ENCODE measurements at regions not wholly inside any gene's neighbourhood (a gene's known extent, or its start where the extent isn't known, plus 50 kb on each side); places are given as distances from the start of the nearest gene placed in this dataset.

GRCh38 chr7:91674470-91674869 lies 206.0 kb downstream of the MTERF1 start:
- no peak overlapping the region for H3K27ac ChIP-seq (ENCODE audit: low read depth, low read length)
- no peaks in the 10 kb centered on the region for H3K36me3 ChIP-seq (ENCODE audit: low read length)
- TF ChIP-seq EZH2phosphoT487 (conservative IDR thresholded peaks at IDR 0.05; ENCODE audit: low read length) (no peak), CTCF (IDR thresholded peaks at IDR 0.05; ENCODE audit: insufficient read depth, low read length, poor library complexity, severe bottlenecking) (no peak)
- H3K9ac ChIP-seq (ENCODE audit: low read length): no peak overlapping the region
- no peak overlapping the region for H3K4me2 ChIP-seq (ENCODE audit: low read depth, low read length, poor library complexity, severe bottlenecking)
- H3K79me2 ChIP-seq (ENCODE audit: insufficient read depth, low read length): no peaks in the 10 kb centered on the region
- no peaks in the 10 kb centered on the region for H3K9me3 ChIP-seq (ENCODE audit: insufficient read depth, low read length)
- H3K4me3 ChIP-seq (ENCODE audit: insufficient read depth, low read length, poor library complexity, severe bottlenecking): no peak overlapping the region
- no peaks in the 10 kb centered on the region for H3F3A ChIP-seq (ENCODE audit: insufficient read depth)
- no peaks in the 10 kb centered on the region for H4K20me1 ChIP-seq (ENCODE audit: low read depth, low read length)
- H3K27me3 ChIP-seq (ENCODE audit: low read length): no peaks in the 10 kb centered on the region
- H3K9me2 ChIP-seq (replicated peaks; ENCODE audit: insufficient read depth, low read length): no peaks in the 10 kb centered on the region; the same call in 1 of the 2 replicates
- H2AFZ ChIP-seq (ENCODE audit: low read depth, low read length, severe bottlenecking): no peak overlapping the region

GRCh38 chr7:91681718-91682117 lies 198.8 kb downstream of the MTERF1 start:
- no peak overlapping the region for H3K4me2 ChIP-seq (ENCODE audit: low read depth, low read length, poor library complexity, severe bottlenecking)
- H2AFZ ChIP-seq (ENCODE audit: low read depth, low read length, severe bottlenecking): no peak overlapping the region
- no peak overlapping the region for H3K4me3 ChIP-seq (ENCODE audit: insufficient read depth, low read length, poor library complexity, severe bottlenecking)
- no peaks in the 10 kb centered on the region for H3F3A ChIP-seq (ENCODE audit: insufficient read depth)
- no peaks in the 10 kb centered on the region for H3K79me2 ChIP-seq (ENCODE audit: insufficient read depth, low read length)
- H3K9ac ChIP-seq (ENCODE audit: low read length): no peak overlapping the region
- no peaks in the 10 kb centered on the region; the same call in 1 of the 2 replicates for H3K9me2 ChIP-seq (replicated peaks; ENCODE audit: insufficient read depth, low read length)
- no peak overlapping the region for H3K27ac ChIP-seq (ENCODE audit: low read depth, low read length)
- 0 out of 2 replicates have a peak, but pooled peaks cover 5% of the 10 kb centered on the region for H3K9me3 ChIP-seq (ENCODE audit: insufficient read depth, low read length)
- TF ChIP-seq CTCF (IDR thresholded peaks at IDR 0.05; ENCODE audit: insufficient read depth, low read length, poor library complexity, severe bottlenecking): no peak
- TF ChIP-seq EZH2phosphoT487 (conservative IDR thresholded peaks at IDR 0.05; ENCODE audit: low read length): no peak
- H4K20me1 ChIP-seq (ENCODE audit: low read depth, low read length): no peaks in the 10 kb centered on the region
- H3K36me3 ChIP-seq (ENCODE audit: low read length): no peaks in the 10 kb centered on the region
- no peaks in the 10 kb centered on the region for H3K27me3 ChIP-seq (ENCODE audit: low read length)

GRCh38 chr7:91683823-91684222 lies 196.7 kb downstream of the MTERF1 start:
- Histone ChIP-seq H4K20me1 (ENCODE audit: low read depth, low read length) (no peaks in the 10 kb centered on the region), H3K36me3 (ENCODE audit: low read length) (no peaks in the 10 kb centered on the region), H2AFZ (ENCODE audit: low read depth, low read length, severe bottlenecking) (no peak overlapping the region), H3K9ac (ENCODE audit: low read length) (no peak overlapping the region), H3K27ac (ENCODE audit: low read depth, low read length) (no peak overlapping the region), H3F3A (ENCODE audit: insufficient read depth) (no peaks in the 10 kb centered on the region), H3K4me3 (ENCODE audit: insufficient read depth, low read length, poor library complexity, severe bottlenecking) (no peak overlapping the region), H3K4me2 (ENCODE audit: low read depth, low read length, poor library complexity, severe bottlenecking) (no peak overlapping the region), H3K9me3 (ENCODE audit: insufficient read depth, low read length) (0 out of 2 replicates have a peak, but pooled peaks cover 5% of the 10 kb centered on the region), H3K79me2 (ENCODE audit: insufficient read depth, low read length) (no peaks in the 10 kb centered on the region), H3K27me3 (ENCODE audit: low read length) (no peaks in the 10 kb centered on the region), H3K9me2 (replicated peaks; ENCODE audit: insufficient read depth, low read length) (no peaks in the 10 kb centered on the region)
- TF ChIP-seq CTCF (IDR thresholded peaks at IDR 0.05; ENCODE audit: insufficient read depth, low read length, poor library complexity, severe bottlenecking): no peak
- no peak for TF ChIP-seq EZH2phosphoT487 (conservative IDR thresholded peaks at IDR 0.05; ENCODE audit: low read length)

All from SU-DHL-6 (cell line).